Activated T-cell treated with anti-CD3 and anti-CD28 coated beads, Interleukin-2, amount 50 U/mL, for 72 hours (primary cell): ENCODE measurements at regions not wholly inside any gene's neighbourhood (a gene's known extent, or its start where the extent isn't known, plus 50 kb on each side); places are given as distances from the start of the nearest gene placed in this dataset.

Source experiments
- ATAC-seq, 2 donors: fragments of 150-1000 bp; cut with Tn5 transposase; replicated peaks in 1 of 2; 2 replicates each; pipeline ENCODE4 v1.10.0; 2021; ENCODE audit warnings: moderate library complexity in 2 of 2, mild to moderate bottlenecking in 1 of 2
- DNase-seq, 2 donors: peaks; one replicate each; pipeline ENCODE4 v3.0.0; 2021 to 2022; ENCODE audit warnings: mixed read lengths in 1 of 2
- H3K27ac Mint-ChIP-seq: one replicate; pipeline ENCODE4 v1.8.0; 2022; ENCODE audit warnings: mild to moderate bottlenecking, moderate library complexity, mixed read lengths
- H3K27me3 Mint-ChIP-seq: one replicate; pipeline ENCODE4 v1.8.0; 2022; ENCODE audit warnings: low read depth, mixed read lengths
- H3K36me3 Mint-ChIP-seq, 2 donors: one replicate each; pipeline ENCODE4 v1.8.0; 2022; ENCODE audit warnings: mixed read lengths in 2 of 2, mild to moderate bottlenecking in 1 of 2; ENCODE audit not compliant: insufficient read depth in 2 of 2
- H3K4me1 Mint-ChIP-seq: one replicate; pipeline ENCODE4 v1.8.0; 2022; ENCODE audit warnings: low read depth, mixed read lengths
- H3K4me3 Mint-ChIP-seq, 2 donors: one replicate each; pipeline ENCODE4 v1.8.0; 2022; ENCODE audit warnings: mild to moderate bottlenecking in 2 of 2, mixed read lengths in 2 of 2, moderate library complexity in 2 of 2
- H3K9me3 Mint-ChIP-seq, 2 donors: one replicate each; pipeline ENCODE4 v1.8.0; 2022; ENCODE audit warnings: mixed read lengths in 2 of 2

GRCh38 chr3:157948605-157949383 is 157.4 kb downstream of the SHOX2 start:
- Mint-ChIP-seq H3K36me3 (no peaks in the 10 kb centered on the region), H3K4me1 (no peaks in the 10 kb centered on the region), H3K9me3 (peaks cover 1 to 2% of the 10 kb centered on the region in 2 donors), H3K27ac (no peak overlapping the region), H3K27me3 (no peaks in the 10 kb centered on the region), H3K4me3 (no peak overlapping the region)
- DNase-seq (no peak), ATAC-seq (no peak)

DNA sequence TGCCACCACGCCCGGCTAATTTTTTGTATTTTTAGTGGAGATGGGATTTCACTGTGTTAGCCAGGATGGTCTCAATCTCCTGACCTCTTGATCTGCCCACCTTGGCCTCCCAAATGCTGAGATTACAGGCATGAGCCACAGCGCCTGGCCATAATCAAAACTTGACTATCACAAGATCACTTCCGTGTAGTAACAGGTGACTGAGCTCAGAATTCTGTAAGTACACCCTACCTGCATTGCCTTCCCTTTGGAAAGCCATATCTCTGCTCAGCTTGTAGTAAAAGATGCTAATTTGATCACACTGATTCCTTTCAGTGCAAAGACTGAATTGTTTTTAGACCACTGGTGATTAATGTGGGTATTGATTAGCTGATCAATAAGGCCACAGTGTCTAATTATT is 167.1 kb downstream of the SHOX2 start:
- no peak for ATAC-seq
- DNase-seq: no peak
- no peaks in the 10 kb centered on the region for H3K27me3 Mint-ChIP-seq
- H3K9me3 Mint-ChIP-seq: peaks cover 0 to 2% of the 10 kb centered on the region in 2 donors
- H3K27ac Mint-ChIP-seq: no peak overlapping the region
- no peaks in the 10 kb centered on the region for H3K36me3 Mint-ChIP-seq
- no peaks in the 10 kb centered on the region for H3K4me1 Mint-ChIP-seq
- H3K4me3 Mint-ChIP-seq: no peak overlapping the region

DNA sequence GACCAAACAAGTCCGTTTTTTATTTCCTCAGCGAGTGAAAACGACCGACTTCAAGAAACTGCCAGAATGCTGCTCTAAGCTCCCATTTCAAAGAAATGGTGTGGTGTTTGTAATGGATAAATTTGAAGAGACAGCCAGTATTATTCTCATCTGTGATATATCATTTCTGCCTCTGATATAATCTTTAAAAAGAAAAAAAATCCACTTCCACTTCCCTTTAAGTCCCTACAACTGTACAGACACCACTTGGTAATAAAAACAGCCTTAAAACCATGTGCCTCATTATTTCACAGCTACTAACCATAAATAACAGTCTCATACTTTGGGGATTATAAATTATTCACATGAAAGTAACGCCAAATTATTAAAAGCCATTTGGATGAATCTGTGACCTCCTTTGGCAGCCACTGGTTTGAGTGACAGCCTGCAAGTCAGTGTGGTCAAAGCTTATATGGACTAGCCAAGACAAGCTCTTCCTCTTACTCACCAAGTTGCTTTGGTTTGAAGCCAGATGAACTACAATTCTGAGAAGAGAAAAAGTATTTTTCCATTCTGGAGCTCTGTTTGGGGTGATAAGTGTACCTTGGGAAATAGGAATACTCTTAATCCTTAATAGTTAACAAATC is 168.0 kb downstream of the SHOX2 start:
- DNase-seq (no peak), ATAC-seq (no peak)
- no peaks in the 10 kb centered on the region for H3K27me3 Mint-ChIP-seq
- H3K27ac Mint-ChIP-seq: no peak overlapping the region
- no peak overlapping the region for H3K4me3 Mint-ChIP-seq
- H3K9me3 Mint-ChIP-seq: peaks cover 0 to 2% of the 10 kb centered on the region in 2 donors
- no peaks in the 10 kb centered on the region for H3K4me1 Mint-ChIP-seq
- H3K36me3 Mint-ChIP-seq: no peaks in the 10 kb centered on the region

DNA sequence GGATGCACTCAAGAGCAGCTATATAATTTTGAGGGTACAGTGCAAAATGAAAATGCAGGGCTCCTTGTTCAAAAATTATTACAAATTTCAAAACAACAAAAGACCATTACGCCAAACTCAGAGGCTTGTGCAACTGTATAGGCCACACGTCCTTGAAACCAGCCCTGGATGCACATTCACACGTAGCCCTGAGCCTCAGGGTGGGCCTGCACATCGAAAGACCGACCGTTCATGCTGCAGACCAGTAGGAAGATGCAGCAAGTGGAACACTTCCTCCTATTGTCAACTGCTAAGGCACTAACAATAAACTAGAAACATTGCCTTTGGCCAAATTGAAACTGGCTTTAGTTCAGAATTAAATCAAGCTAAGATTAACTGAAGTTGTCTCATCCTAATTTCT is 174.7 kb downstream of the SHOX2 start:
- ATAC-seq (no peak), DNase-seq (no peak)
- H3K4me1 Mint-ChIP-seq: no peaks in the 10 kb centered on the region
- no peaks in the 10 kb centered on the region for H3K27me3 Mint-ChIP-seq
- no peak overlapping the region for H3K27ac Mint-ChIP-seq
- H3K36me3 Mint-ChIP-seq: no peaks in the 10 kb centered on the region
- no peak overlapping the region for H3K4me3 Mint-ChIP-seq
- H3K9me3 Mint-ChIP-seq: peaks cover 0 to 2% of the 10 kb centered on the region in 2 donors

- no peak for DNase-seq
- H3K4me3 Mint-ChIP-seq: no peak overlapping the region
- H3K4me1 Mint-ChIP-seq: no peaks in the 10 kb centered on the region
- no peak overlapping the region for H3K27ac Mint-ChIP-seq
- H3K36me3 Mint-ChIP-seq: no peaks in the 10 kb centered on the region
- no peak for ATAC-seq
- H3K27me3 Mint-ChIP-seq: peaks cover 4% of the 10 kb centered on the region
- no peaks in the 10 kb centered on the region for H3K9me3 Mint-ChIP-seq
Measured at GRCh38 chr3:157930000-157930780, 176.0 kb downstream of the SHOX2 start.

- Mint-ChIP-seq H3K36me3 (no peaks in the 10 kb centered on the region), H3K9me3 (no peaks in the 10 kb centered on the region), H3K27me3 (peaks cover 5% of the 10 kb centered on the region), H3K4me1 (no peaks in the 10 kb centered on the region), H3K27ac (no peak overlapping the region), H3K4me3 (no peak overlapping the region)
- ATAC-seq (no peak), DNase-seq (no peak)
Measured at GRCh38 chr3:157926822-157927221, 179.4 kb downstream of the SHOX2 start.

- H3K4me1 Mint-ChIP-seq: no peaks in the 10 kb centered on the region
- H3K27me3 Mint-ChIP-seq: peaks cover 5% of the 10 kb centered on the region
- H3K9me3 Mint-ChIP-seq: no peaks in the 10 kb centered on the region
- no peak overlapping the region for H3K4me3 Mint-ChIP-seq
- ATAC-seq (no peak), DNase-seq (no peak)
- no peaks in the 10 kb centered on the region for H3K36me3 Mint-ChIP-seq
- no peak overlapping the region for H3K27ac Mint-ChIP-seq
Measured at GRCh38 chr3:157922614-157923013, 183.6 kb downstream of the SHOX2 start.

GRCh38 chr3:157921811-157922210 is 184.4 kb downstream of the SHOX2 start:
- H3K4me3 Mint-ChIP-seq: no peak overlapping the region
- DNase-seq: no peak
- no peaks in the 10 kb centered on the region for H3K9me3 Mint-ChIP-seq
- ATAC-seq: no peak
- peaks cover 5% of the 10 kb centered on the region for H3K27me3 Mint-ChIP-seq
- H3K4me1 Mint-ChIP-seq: no peaks in the 10 kb centered on the region
- no peak overlapping the region for H3K27ac Mint-ChIP-seq
- no peaks in the 10 kb centered on the region for H3K36me3 Mint-ChIP-seq

DNA sequence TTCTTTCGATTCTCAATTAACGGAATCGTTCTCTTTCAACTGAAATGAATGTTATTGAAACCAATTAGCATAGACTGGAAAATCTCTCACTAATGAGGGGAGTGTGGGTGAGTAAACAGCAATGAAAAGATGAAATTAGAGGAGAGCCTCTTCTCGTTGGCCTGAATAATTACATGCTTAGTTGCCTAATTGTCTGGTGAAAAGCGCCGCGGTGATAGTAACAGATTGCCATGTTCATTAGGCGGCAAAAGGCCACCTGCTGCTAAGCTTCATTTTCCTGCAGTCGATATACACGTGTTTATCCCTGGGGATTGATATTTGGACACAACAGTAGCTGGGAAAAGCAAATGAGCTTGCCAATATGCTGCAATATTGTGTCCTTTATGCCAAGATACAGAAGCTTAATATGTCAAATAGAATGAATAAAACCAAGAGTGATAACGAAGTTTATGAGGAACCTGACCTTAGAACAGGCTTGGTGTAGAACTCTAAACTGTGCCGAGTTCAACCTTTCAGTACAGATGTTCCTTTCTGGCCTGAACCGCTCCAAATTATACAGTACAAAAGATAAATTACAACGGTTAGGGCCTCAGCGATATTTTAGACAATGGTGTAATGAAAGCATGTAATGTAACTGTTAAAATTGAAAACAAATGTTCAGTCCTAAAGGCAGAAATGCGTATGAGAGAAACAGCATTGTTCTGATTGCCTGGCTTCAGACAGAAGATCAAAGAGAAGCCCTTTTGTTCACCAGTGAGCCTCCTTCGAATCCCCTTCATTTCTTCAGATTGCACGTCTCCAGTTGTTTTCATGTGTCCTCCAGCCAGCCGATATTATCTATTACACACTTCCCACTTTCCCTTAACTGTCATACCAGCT is 185.2 kb downstream of the SHOX2 start:
- H3K27me3 Mint-ChIP-seq: peaks cover 5% of the 10 kb centered on the region

GRCh38 chr3:157919319-157919887 is 186.8 kb downstream of the SHOX2 start:
- Mint-ChIP-seq H3K36me3 (no peaks in the 10 kb centered on the region), H3K4me3 (no peak overlapping the region), H3K27me3 (no peaks in the 10 kb centered on the region), H3K9me3 (no peaks in the 10 kb centered on the region), H3K27ac (no peak overlapping the region), H3K4me1 (no peaks in the 10 kb centered on the region)
- no peak for DNase-seq
- no peak for ATAC-seq

More for the DNA sequence above, 185.2 kb downstream of the SHOX2 start:
- ATAC-seq: no peak
- Mint-ChIP-seq H3K4me1 (no peaks in the 10 kb centered on the region), H3K9me3 (no peaks in the 10 kb centered on the region), H3K36me3 (no peaks in the 10 kb centered on the region), H3K4me3 (no peak overlapping the region), H3K27ac (no peak overlapping the region)
- DNase-seq: no peak

GRCh38 chr3:157918402-157918801 is 187.8 kb downstream of the SHOX2 start:
- no peak for DNase-seq
- Mint-ChIP-seq H3K4me1 (no peaks in the 10 kb centered on the region), H3K9me3 (no peaks in the 10 kb centered on the region), H3K36me3 (no peaks in the 10 kb centered on the region), H3K27ac (no peak overlapping the region), H3K27me3 (no peaks in the 10 kb centered on the region), H3K4me3 (no peak overlapping the region)
- no peak for ATAC-seq

DNA sequence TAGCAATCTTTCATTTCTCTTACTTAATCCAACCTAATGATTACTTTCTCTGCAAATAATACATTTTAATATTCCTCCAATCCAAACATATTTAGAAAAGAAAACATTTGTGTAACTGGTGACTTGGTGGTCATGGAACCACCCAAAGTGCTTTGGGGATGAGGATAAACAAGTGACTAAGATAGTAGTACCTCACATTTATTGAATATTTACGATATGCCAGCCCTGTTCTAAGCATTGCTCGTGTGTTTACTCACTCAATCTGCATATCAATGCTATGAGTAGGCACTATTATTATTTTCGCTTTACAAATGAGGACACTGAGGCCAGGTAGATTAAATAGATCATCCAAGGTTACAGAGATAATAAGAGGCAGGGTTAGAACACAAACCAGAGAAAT is 189.5 kb downstream of the SHOX2 start:
- no peak for DNase-seq
- ATAC-seq: no peak
- H3K4me3 Mint-ChIP-seq: no peak overlapping the region
- H3K4me1 Mint-ChIP-seq: no peaks in the 10 kb centered on the region
- H3K9me3 Mint-ChIP-seq: no peaks in the 10 kb centered on the region
- H3K36me3 Mint-ChIP-seq: no peaks in the 10 kb centered on the region
- no peaks in the 10 kb centered on the region for H3K27me3 Mint-ChIP-seq
- H3K27ac Mint-ChIP-seq: no peak overlapping the region
